ENCODE measurements at regions not wholly inside any gene's neighbourhood (a gene's known extent, or its start where the extent isn't known, plus 50 kb on each side); places are given as distances from the start of the nearest gene placed in this dataset.

- ChIA-PET CTCF (interaction anchor here (1.1 kb wide), 1 partner anchor 51 kb away, joined by 3 read pairs; no protein-coding TSS in a partner anchor), POLR2A (no interaction called here)
- Histone ChIP-seq H3K4me3 (ENCODE audit: low read depth in 2 of 2, low read length in 1 of 2) (no peak overlapping the region), H2AFZ (ENCODE audit: low read depth) (no peak overlapping the region), H3K4me1 (ENCODE audit: control insufficient read depth in 1 of 2, insufficient read depth in 2 of 2, low read depth in 1 of 2, low read length in 1 of 2) (no peaks in the 10 kb centered on the region), H4K20me1 (ENCODE audit: insufficient read depth) (no peaks in the 10 kb centered on the region), H3K27ac (ENCODE audit: low read depth in 2 of 2, low read length in 1 of 2) (no peak overlapping the region), H3K79me2 (ENCODE audit: insufficient read depth) (no peaks in the 10 kb centered on the region), H3K4me2 (no peak overlapping the region), H3K36me3 (replicated peaks in 1 of 2; ENCODE audit: control insufficient read depth in 1 of 2, insufficient read depth in 2 of 2, low read length in 1 of 2) (no peaks in the 10 kb centered on the region), H3F3A (replicated peaks; ENCODE audit: insufficient read depth) (no peaks in the 10 kb centered on the region), H3K9me2 (no peaks in the 10 kb centered on the region), H3K27me3 (ENCODE audit: insufficient read depth) (no peaks in the 10 kb centered on the region), H3K9me3 (no peaks in the 10 kb centered on the region), H3K9ac (no peak overlapping the region)
- no peak for DNase-seq
- 2% methylated on average over 3 of the region's 3 CpGs for WGBS (ENCODE audit: low lambda C conversion rate)
- TF ChIP-seq REST (IDR thresholded peaks at IDR 0.05; ENCODE audit: low read depth, low read length) = no peak
- TF ChIP-seq JUND (IDR thresholded peaks at IDR 0.05) = no peak
- TF ChIP-seq RAD21 (IDR thresholded peaks at IDR 0.05; ENCODE audit: low read length) = no peak
- no peak for TF ChIP-seq USF2 (IDR thresholded peaks at IDR 0.05; ENCODE audit: borderline replicate concordance, low read depth, low read length)
- no peak for TF ChIP-seq GATA2 (CRISPR knock-in tag; IDR thresholded peaks at IDR 0.05)
- TF ChIP-seq IRF3 (IDR thresholded peaks at IDR 0.05; ENCODE audit: low read depth, low read length) = no peak
- no peak for TF ChIP-seq PBX3 (IDR thresholded peaks at IDR 0.05)
- no peak for TF ChIP-seq RCOR1 (IDR thresholded peaks at IDR 0.05; ENCODE audit: low read length)
- no peak for TF ChIP-seq MXI1 (IDR thresholded peaks at IDR 0.05; ENCODE audit: low read depth, low read length)
Measured at GRCh38 chr19:31983647-31984046, 361.8 kb upstream of the ZNF507 start.

- Histone ChIP-seq H3K9me2 (no peaks in the 10 kb centered on the region), H3K36me3 (replicated peaks in 1 of 2; ENCODE audit: control insufficient read depth in 1 of 2, insufficient read depth in 2 of 2, low read length in 1 of 2) (no peaks in the 10 kb centered on the region), H2AFZ (ENCODE audit: low read depth) (no peak overlapping the region)
- TF ChIP-seq USF1 (IDR thresholded peaks at IDR 0.05; ENCODE audit: borderline replicate concordance, low read depth) (no peak), MAX (IDR thresholded peaks at IDR 0.05; ENCODE audit: low read depth) (no peak), IRF3 (IDR thresholded peaks at IDR 0.05; ENCODE audit: low read depth, low read length) (no peak), USF2 (IDR thresholded peaks at IDR 0.05; ENCODE audit: borderline replicate concordance, low read depth, low read length) (no peak), SIN3A (IDR thresholded peaks at IDR 0.05; ENCODE audit: borderline replicate concordance, low read depth, low read length) (no peak), CHD2 (IDR thresholded peaks at IDR 0.05; ENCODE audit: low read length, partially characterized antibody) (no peak), FOXJ3 (CRISPR knock-in tag; IDR thresholded peaks at IDR 0.05) (no peak), RAD21 (IDR thresholded peaks at IDR 0.05; ENCODE audit: low read length) (no peak)
Measured at GRCh38 chr19:31985001-31985605, 360.3 kb upstream of the ZNF507 start.

More at GRCh38 chr19:31985001-31985605, 360.3 kb upstream of the ZNF507 start:
- Histone ChIP-seq H3K4me3 (ENCODE audit: low read depth in 2 of 2, low read length in 1 of 2) (no peak overlapping the region), H3K9me3 (no peaks in the 10 kb centered on the region), H3K27ac (ENCODE audit: low read depth in 2 of 2, low read length in 1 of 2) (no peak overlapping the region), H4K20me1 (ENCODE audit: insufficient read depth) (no peaks in the 10 kb centered on the region), H3K27me3 (ENCODE audit: insufficient read depth) (no peaks in the 10 kb centered on the region), H3F3A (replicated peaks; ENCODE audit: insufficient read depth) (no peaks in the 10 kb centered on the region), H3K9ac (no peak overlapping the region), H3K4me1 (ENCODE audit: control insufficient read depth in 1 of 2, insufficient read depth in 2 of 2, low read depth in 1 of 2, low read length in 1 of 2) (no peaks in the 10 kb centered on the region), H3K79me2 (ENCODE audit: insufficient read depth) (no peaks in the 10 kb centered on the region), H3K4me2 (no peak overlapping the region)
- 39% methylated on average over 7 of the region's 7 CpGs for WGBS (ENCODE audit: low lambda C conversion rate)
- ChIA-PET POLR2A (no interaction called here), CTCF (interaction anchor here (0.6 kb wide), 1 partner anchor 175 kb away, joined by 3 read pairs; no protein-coding TSS in a partner anchor)
- no peak for DNase-seq

Measured in SK-N-SH (cell line).